CD4-positive, alpha-beta T cell treated with Interferon gamma for 1 hour (primary cell): ENCODE measurements at regions not wholly inside any gene's neighbourhood (a gene's known extent, or its start where the extent isn't known, plus 50 kb on each side); places are given as distances from the start of the nearest gene placed in this dataset.
A peak's percentile ranks its signal among the peaks of the same experiment; 100 is the strongest.

Experiments
- DNase-seq: peaks from one replicate; pipeline ENCODE4 v3.0.0-alpha.2; 2020

GRCh38 chr1:93815366-93816110 lies 63.5 kb downstream of the DNTTIP2 start:
- DNase-seq: no peak

- DNase-seq: no peak
These were observed 64.1 kb downstream of the DNTTIP2 start for GRCh38 chr1:93814795-93815340.

GRCh38 chr1:93814059-93814794 lies 64.8 kb downstream of the DNTTIP2 start:
- DNase-seq: peak; percentile 45

GRCh38 chr1:93813076-93813475 lies 65.9 kb downstream of the DNTTIP2 start:
- no peak for DNase-seq

- DNase-seq: no peak
These were observed 67.5 kb downstream of the DNTTIP2 start for GRCh38 chr1:93811326-93812065.

- DNase-seq: no peak
These were observed 68.7 kb downstream of the DNTTIP2 start for GRCh38 chr1:93810316-93810715.

GRCh38 chr1:93808871-93809270 lies 70.1 kb downstream of the DNTTIP2 start:
- no peak for DNase-seq

- DNase-seq: no peak
These were observed 71.6 kb downstream of the DNTTIP2 start for GRCh38 chr1:93807311-93807930.

GRCh38 chr1:93805027-93805610 lies 73.9 kb downstream of the DNTTIP2 start:
- DNase-seq: no peak

- DNase-seq: no peak
These were observed 74.6 kb downstream of the DNTTIP2 start for GRCh38 chr1:93804412-93804811.

GRCh38 chr1:93801471-93801870 lies 77.5 kb downstream of the DNTTIP2 start:
- no peak for DNase-seq

- no peak for DNase-seq
These were observed 78.2 kb downstream of the DNTTIP2 start for GRCh38 chr1:93800856-93801255.

- no peak for DNase-seq
These were observed 80.7 kb downstream of the DNTTIP2 start for GRCh38 chr1:93798291-93798690.

- DNase-seq: no peak
These were observed 94.5 kb downstream of the DNTTIP2 start for GRCh38 chr1:93784538-93784937.

GRCh38 chr1:93783876-93784275 lies 95.1 kb downstream of the DNTTIP2 start:
- DNase-seq: no peak

- DNase-seq: no peak
These were observed 98.0 kb upstream of the BCAR3 start for GRCh38 chr1:93779540-93780165.

- DNase-seq: no peak
These were observed 96.8 kb upstream of the BCAR3 start for GRCh38 chr1:93778457-93778856.

- DNase-seq: no peak
These were observed 95.6 kb upstream of the BCAR3 start for GRCh38 chr1:93777255-93777654.

- no peak for DNase-seq
These were observed 95.1 kb upstream of the BCAR3 start for GRCh38 chr1:93776728-93777127.

GRCh38 chr1:93775224-93775623 lies 93.6 kb upstream of the BCAR3 start:
- no peak for DNase-seq

GRCh38 chr1:93774707-93775106 lies 93.1 kb upstream of the BCAR3 start:
- no peak for DNase-seq
